A172 (cell line): ENCODE measurements at regions not wholly inside any gene's neighbourhood (a gene's known extent, or its start where the extent isn't known, plus 50 kb on each side); places are given as distances from the start of the nearest gene placed in this dataset.

ENCODE experiments used
- DNase-seq: peaks from one replicate; pipeline ENCODE4 v3.0.0-alpha.2; 2015; ENCODE audit warnings: low spot score

- DNase-seq: no peak
Measured at GRCh38 chr18:78898635-78899034, 81.0 kb upstream of the SALL3 start.

- DNase-seq: no peak
Measured at GRCh38 chr18:78899241-78899640, 80.4 kb upstream of the SALL3 start.

- no peak for DNase-seq
Measured at GRCh38 chr18:78900938-78901909, 78.4 kb upstream of the SALL3 start.

GRCh38 chr18:78901923-78902794 lies 77.5 kb upstream of the SALL3 start:
- DNase-seq: no peak

GRCh38 chr18:78902795-78903435 lies 76.7 kb upstream of the SALL3 start:
- no peak for DNase-seq

- no peak for DNase-seq
Measured at GRCh38 chr18:78903436-78904178, 76.0 kb upstream of the SALL3 start.

- DNase-seq: no peak
Measured at GRCh38 chr18:78904179-78904531, 75.5 kb upstream of the SALL3 start.

- DNase-seq: no peak
Measured at GRCh38 chr18:78905334-78905733, 74.3 kb upstream of the SALL3 start.

- DNase-seq: no peak
Measured at GRCh38 chr18:78906066-78906465, 73.6 kb upstream of the SALL3 start.

- DNase-seq: no peak
Measured at GRCh38 chr18:78908462-78909260, 71.0 kb upstream of the SALL3 start.

GRCh38 chr18:78911751-78912283 lies 67.8 kb upstream of the SALL3 start:
- no peak for DNase-seq

GRCh38 chr18:78912336-78912735 lies 67.3 kb upstream of the SALL3 start:
- no peak for DNase-seq

- DNase-seq: no peak
Measured at GRCh38 chr18:78912844-78913243, 66.8 kb upstream of the SALL3 start.

GRCh38 chr18:78913395-78913794 lies 66.2 kb upstream of the SALL3 start:
- no peak for DNase-seq

GRCh38 chr18:78913830-78914231 lies 65.8 kb upstream of the SALL3 start:
- no peak for DNase-seq

- no peak for DNase-seq
Measured at GRCh38 chr18:78914249-78914935, 65.2 kb upstream of the SALL3 start.

- no peak for DNase-seq
Measured at GRCh38 chr18:78915446-78916008, 64.1 kb upstream of the SALL3 start.

- no peak for DNase-seq
Measured at GRCh38 chr18:78918707-78919106, 60.9 kb upstream of the SALL3 start.

- no peak for DNase-seq
Measured at GRCh38 chr18:78919956-78920355, 59.7 kb upstream of the SALL3 start.
